IMR-90 (cell line): ENCODE measurements at regions not wholly inside any gene's neighbourhood (a gene's known extent, or its start where the extent isn't known, plus 50 kb on each side); places are given as distances from the start of the nearest gene placed in this dataset.

Experiments
- BHLHE40 ChIP-seq: fragments of 150-350 bp; IDR thresholded peaks from 2 replicates; pipeline ENCODE4 v1.6.1; 2016; ENCODE audit warnings: mild to moderate bottlenecking, low read depth, low read length
- CEBPB ChIP-seq: IDR thresholded peaks from 2 replicates; pipeline ENCODE4 v1.6.1; 2012; ENCODE audit warnings: low read depth, low read length, improper control_type of control experiment
- CHD1 ChIP-seq: IDR thresholded peaks from 2 replicates; pipeline ENCODE4 v1.6.1; 2012; ENCODE audit warnings: low read depth, low read length, improper control_type of control experiment
- ELK1 ChIP-seq: fragments of 150-350 bp; IDR thresholded peaks from 2 replicates; pipeline ENCODE4 v1.6.1; 2016; ENCODE audit warnings: low read depth, mild to moderate bottlenecking, low read length, moderate library complexity, borderline replicate concordance
- MAZ ChIP-seq: IDR thresholded peaks from 2 replicates; pipeline ENCODE4 v1.6.1; 2012; ENCODE audit warnings: low read depth, mild to moderate bottlenecking, low read length, improper control_type of control experiment, moderate library complexity, borderline replicate concordance
- MXI1 ChIP-seq: IDR thresholded peaks from 2 replicates; pipeline ENCODE4 v1.6.1; 2012; ENCODE audit warnings: low read depth, mild to moderate bottlenecking, low read length, moderate library complexity, borderline replicate concordance
- NFE2L2 ChIP-seq: fragments of 150-350 bp; IDR thresholded peaks from 2 replicates; pipeline ENCODE4 v1.6.1; 2016; ENCODE audit warnings: low read depth, mild to moderate bottlenecking, low read length
- POLR2A ChIP-seq: IDR thresholded peaks from 2 replicates; pipeline ENCODE4 v1.6.1; 2012; ENCODE audit warnings: mild to moderate bottlenecking, low read depth, low read length
- RAD21 ChIP-seq: IDR thresholded peaks from 2 replicates; pipeline ENCODE4 v1.6.1; 2012; ENCODE audit warnings: low read length, improper control_type of control experiment
- RCOR1 ChIP-seq: IDR thresholded peaks from 2 replicates; pipeline ENCODE4 v1.6.1; 2012; ENCODE audit warnings: mild to moderate bottlenecking, low read length, improper control_type of control experiment; ENCODE audit not compliant: insufficient replicate concordance
- RFX5 ChIP-seq: IDR thresholded peaks from 2 replicates; pipeline ENCODE4 v1.8.0; 2012; ENCODE audit warnings: low read depth, mild to moderate bottlenecking, low read length, moderate library complexity
- SMC3 ChIP-seq: fragments of 150-350 bp; IDR thresholded peaks from 2 replicates; pipeline ENCODE4 v1.6.1; 2016; ENCODE audit warnings: low read depth, mild to moderate bottlenecking, antibody characterized with exemption, low read length, moderate library complexity
- USF2 ChIP-seq: fragments of 150-350 bp; IDR thresholded peaks from 2 replicates; pipeline ENCODE4 v1.6.1; 2017; ENCODE audit warnings: mild to moderate bottlenecking, antibody characterized with exemption, low read length, low read depth
- TF ChIP-seq, protein P1 (sequence below): conservative IDR thresholded peaks from 2 replicates; pipeline ENCODE4 v1.5.1; 2012; ENCODE audit warnings: mild to moderate bottlenecking, low read depth, low read length, improper control_type of control experiment

DNA sequence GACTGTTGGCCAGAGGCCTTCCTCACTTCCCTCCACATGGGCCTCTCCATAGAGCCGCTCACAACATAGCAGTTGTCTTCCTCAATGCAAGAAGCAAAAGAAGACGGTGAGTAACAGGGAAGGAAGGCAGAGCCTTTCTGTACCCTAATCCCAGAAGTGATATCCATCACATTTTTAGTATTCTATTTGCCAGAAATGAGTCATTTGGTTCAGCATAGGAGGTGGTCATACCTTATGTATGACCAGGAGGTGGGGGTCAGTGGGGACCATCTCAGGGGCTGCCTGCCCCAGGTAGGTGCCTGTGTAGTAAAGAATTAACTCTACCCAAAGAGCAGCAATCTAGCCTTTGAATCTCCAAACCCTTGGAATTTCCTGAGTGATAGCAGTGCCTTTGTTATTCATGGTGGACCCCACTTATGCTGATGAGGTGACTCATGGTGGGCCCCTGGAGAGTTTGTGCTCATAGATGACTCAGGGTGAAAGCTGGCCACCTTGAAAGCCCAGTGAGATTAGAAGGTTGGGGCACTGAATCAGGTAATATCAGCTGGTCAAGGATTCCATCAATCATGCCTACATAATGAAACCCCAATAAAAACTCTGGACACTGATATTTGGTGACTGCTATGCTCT lies 323.9 kb upstream of the IGF1R start:
- TF ChIP-seq, protein P1, sequence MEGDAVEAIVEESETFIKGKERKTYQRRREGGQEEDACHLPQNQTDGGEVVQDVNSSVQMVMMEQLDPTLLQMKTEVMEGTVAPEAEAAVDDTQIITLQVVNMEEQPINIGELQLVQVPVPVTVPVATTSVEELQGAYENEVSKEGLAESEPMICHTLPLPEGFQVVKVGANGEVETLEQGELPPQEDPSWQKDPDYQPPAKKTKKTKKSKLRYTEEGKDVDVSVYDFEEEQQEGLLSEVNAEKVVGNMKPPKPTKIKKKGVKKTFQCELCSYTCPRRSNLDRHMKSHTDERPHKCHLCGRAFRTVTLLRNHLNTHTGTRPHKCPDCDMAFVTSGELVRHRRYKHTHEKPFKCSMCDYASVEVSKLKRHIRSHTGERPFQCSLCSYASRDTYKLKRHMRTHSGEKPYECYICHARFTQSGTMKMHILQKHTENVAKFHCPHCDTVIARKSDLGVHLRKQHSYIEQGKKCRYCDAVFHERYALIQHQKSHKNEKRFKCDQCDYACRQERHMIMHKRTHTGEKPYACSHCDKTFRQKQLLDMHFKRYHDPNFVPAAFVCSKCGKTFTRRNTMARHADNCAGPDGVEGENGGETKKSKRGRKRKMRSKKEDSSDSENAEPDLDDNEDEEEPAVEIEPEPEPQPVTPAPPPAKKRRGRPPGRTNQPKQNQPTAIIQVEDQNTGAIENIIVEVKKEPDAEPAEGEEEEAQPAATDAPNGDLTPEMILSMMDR = no peak
- TF ChIP-seq POLR2A (no peak), MXI1 (no peak), ELK1 (no peak), CHD1 (no peak), RCOR1 (no peak), RFX5 (no peak), CEBPB (no peak), NFE2L2 (no peak), RAD21 (no peak), BHLHE40 (no peak), MAZ (no peak), SMC3 (no peak), USF2 (no peak)
